HepG2 (cell line): ENCODE measurements at regions not wholly inside any gene's neighbourhood (a gene's known extent, or its start where the extent isn't known, plus 50 kb on each side); places are given as distances from the start of the nearest gene placed in this dataset.

ENCODE experiments used
- ATAC-seq: fragments of 200-7000 bp; cut with Tn5 transposase; 3 replicates; pipeline ENCODE4 v1.9.1; 2020; ENCODE audit warnings: mild to moderate bottlenecking, moderate library complexity
- BruUV-seq: library from RNA; stranded (reverse); fragments of 400-500 nt; replicated peaks from 2 replicates; lab custom pipeline; 2021; lab: Mats Ljungman, UMichigan
- CTCF ChIA-PET: fragments of 300-600 bp; formaldehyde crosslinking; extraction: SDS; loops from one replicate; lab custom pipeline; 2021; ENCODE audit warnings: low total read pairs, inconsistent platforms, low intra/inter-chr PET ratio; lab: Yijun Ruan, JAX
- POLR2A ChIA-PET: fragments of 350-600 bp; sonication (Branson Sonifier 250); formaldehyde crosslinking; loops from one replicate; lab custom pipeline; 2020; ENCODE audit warnings: antibody characterized with exemption, inconsistent platforms; lab: Yijun Ruan, JAX
- DNase-seq: peaks from one replicate; pipeline ENCODE4 v3.0.0-alpha.2; 2015; ENCODE audit warnings: low spot score
- FAIRE-seq: peaks from 3 replicates; lab custom pipeline; 2011; peaks lifted over from hg19 to GRCh38; lab: Jason Lieb, UNC
- H2AFZ ChIP-seq: one replicate; pipeline ENCODE4 v1.6.1; 2011; ENCODE audit warnings: low read length, inconsistent platforms
- H3K27ac ChIP-seq: fragments of 300-600 bp; 3 replicates; pipeline ENCODE4 v1.8.0; 2011; ENCODE audit warnings: mixed run types, mild to moderate bottlenecking, mixed read lengths, low read length, inconsistent platforms; ENCODE audit not compliant: insufficient read depth; ENCODE audit errors: extremely low read length
- H3K27me3 ChIP-seq, 2 experiments: fragments of 200-600 bp in 1 of 2; 2 replicates in 1 of 2; 3 replicates in 1 of 2; pipeline versions ENCODE4 v1.6.0 to v1.8.0; 2011; ENCODE audit warnings: low read length in 2 of 2, mild to moderate bottlenecking in 2 of 2, moderate library complexity in 2 of 2, inconsistent platforms in 1 of 2; ENCODE audit not compliant: insufficient read depth in 2 of 2, control insufficient read depth in 1 of 2
- H3K36me3 ChIP-seq, 2 experiments: fragments of 200-600 bp in 1 of 2; replicated peaks in 1 of 2; 2 replicates in 1 of 2; 3 replicates in 1 of 2; pipeline versions ENCODE4 v1.5.1 to v1.8.0; 2011; ENCODE audit warnings: low read length in 2 of 2, inconsistent platforms in 1 of 2; ENCODE audit not compliant: insufficient read depth in 2 of 2, control insufficient read depth in 1 of 2
- H3K4me1 ChIP-seq: 2 replicates; pipeline ENCODE4 v1.5.1; 2012; ENCODE audit warnings: low read length, inconsistent platforms; ENCODE audit not compliant: insufficient read depth
- H3K4me2 ChIP-seq: 2 replicates; pipeline ENCODE4 v1.6.0; 2011; ENCODE audit warnings: low read depth, low read length, inconsistent platforms
- H3K4me3 ChIP-seq, 3 experiments: fragments of 200-600 bp in 1 of 3; sonication (generic), shearing (Covaris generic) in 1 of 3; replicated peaks in 1 of 3; 2 replicates each; pipeline ENCODE4 v1.5.1; 2011 to 2016; ENCODE audit warnings: low read length in 3 of 3, inconsistent platforms in 2 of 3, low read depth in 2 of 3, mild to moderate bottlenecking in 2 of 3, control low read depth in 1 of 3, mixed read lengths in 1 of 3; ENCODE audit not compliant: insufficient read depth in 1 of 3
- H3K79me2 ChIP-seq: one replicate; pipeline ENCODE4 v1.6.1; 2011; ENCODE audit warnings: low read length, inconsistent platforms; ENCODE audit not compliant: insufficient read depth
- H3K9ac ChIP-seq: 2 replicates; pipeline ENCODE4 v1.6.0; 2011; ENCODE audit warnings: mild to moderate bottlenecking, low read depth, low read length, inconsistent platforms; ENCODE audit not compliant: insufficient read depth
- H3K9me3 ChIP-seq: 2 replicates; pipeline ENCODE4 v1.5.1; 2012; ENCODE audit warnings: mild to moderate bottlenecking, low read length
- H4K20me1 ChIP-seq: 2 replicates; pipeline ENCODE4 v1.6.0; 2011; ENCODE audit warnings: inconsistent platforms, mild to moderate bottlenecking, low read length, moderate library complexity; ENCODE audit not compliant: insufficient read depth
- AKNA ChIP-seq: sonication (generic); formaldehyde crosslinking; IDR thresholded peaks from 2 replicates; pipeline ENCODE4 v1.4.0; 2020; ENCODE audit warnings: missing genetic modification reagents, borderline replicate concordance
- KAT7 ChIP-seq: IDR thresholded peaks from 2 replicates; pipeline ENCODE4 v1.6.1; 2018; ENCODE audit warnings: borderline replicate concordance, missing compliant biosample characterization
- MTF1 ChIP-seq: sonication (generic); formaldehyde crosslinking; IDR thresholded peaks from 2 replicates; pipeline ENCODE4 v1.5.0; 2020; ENCODE audit warnings: missing genetic modification reagents
- NRL ChIP-seq: sonication (generic); formaldehyde crosslinking; IDR thresholded peaks from 2 replicates; pipeline ENCODE4 v1.5.0; 2020; ENCODE audit warnings: missing genetic modification reagents, mild to moderate bottlenecking, moderate library complexity, borderline replicate concordance
- PCBP1 ChIP-seq: fragments of 200-400 bp; formaldehyde crosslinking; IDR thresholded peaks from 2 replicates; pipeline ENCODE4 v1.6.1; 2017; ENCODE audit warnings: mild to moderate bottlenecking, low read depth, low read length, borderline replicate concordance
- PRMT3 ChIP-seq: sonication (generic); formaldehyde crosslinking; IDR thresholded peaks from 2 replicates; pipeline ENCODE4 v1.8.1; 2022; ENCODE audit warnings: low read depth, mild to moderate bottlenecking, moderate library complexity, missing genetic modification reagents, borderline replicate concordance
- RFXANK ChIP-seq: IDR thresholded peaks from 2 replicates; pipeline ENCODE4 v1.6.1; 2016
- TCF7 ChIP-seq: sonication (generic); IDR thresholded peaks from 2 replicates; pipeline ENCODE4 v1.6.1; 2016; ENCODE audit warnings: antibody characterized with exemption, low read depth
- TP53 ChIP-seq: sonication (generic); formaldehyde crosslinking; conservative IDR thresholded peaks from 2 replicates; pipeline ENCODE4 v1.4.0; 2020; ENCODE audit warnings: missing genetic modification reagents
- ZBTB20 ChIP-seq: sonication (generic); formaldehyde crosslinking; IDR thresholded peaks from 2 replicates; pipeline ENCODE4 v1.8.1; 2023; ENCODE audit warnings: missing genetic modification reagents, low read depth, mild to moderate bottlenecking, borderline replicate concordance
- WGBS: methylation state at CpG from one replicate; pipeline ENCODE4 v1.1.6; 2017; ENCODE audit warnings: low lambda C conversion rate; 5-methylcytosine and 5-hydroxymethylcytosine counted together
- in situ Hi-C: cut with HindIII; loops from 2 replicates; pipeline ENCODE4 v1.10.0; 2017; ENCODE audit warnings: low pct_unique_long_range_greater_than_20kb; ENCODE audit not compliant: extremely low pct_ligation_motif_present
- intact Hi-C: fragments of 100-400 bp; cut with micrococcal nuclease; formaldehyde crosslinking; loops from one replicate; pipeline ENCODE4 v1.10.0; 2022; ENCODE audit not compliant: unreplicated experiment
- TF ChIP-seq, protein P1 (sequence below): sonication (generic); formaldehyde crosslinking; IDR thresholded peaks from 2 replicates; pipeline ENCODE4 v1.4.0; 2020; ENCODE audit warnings: missing genetic modification reagents

DNA sequence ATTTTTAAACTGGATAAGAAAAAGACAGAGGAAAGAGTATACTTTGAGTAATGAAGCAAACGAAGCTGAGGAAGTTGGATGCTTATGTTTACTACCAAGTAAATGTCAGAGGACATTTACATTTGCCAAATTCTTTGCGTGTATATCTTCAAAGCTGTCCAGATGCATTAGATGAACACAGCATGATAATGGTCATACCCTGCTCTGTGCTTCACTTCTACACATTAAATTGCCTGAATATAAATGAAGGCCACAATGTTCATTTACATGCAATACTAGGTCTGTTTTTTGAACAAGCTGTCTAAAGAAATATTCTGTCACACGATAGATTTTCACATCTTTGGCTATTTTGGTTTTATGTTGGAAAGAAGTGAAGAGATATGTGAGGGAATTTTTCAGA lies 405.8 kb upstream of the ADAMTS9 start:
- in situ Hi-C loops (no loop called here), intact Hi-C loops (no loop called here)
- Histone ChIP-seq H3K4me2 (no peak overlapping the region), H3K27me3 (no peaks in the 10 kb centered on the region; a peak in 1 of 5 replicates), H4K20me1 (no peaks in the 10 kb centered on the region), H3K9me3 (no peaks in the 10 kb centered on the region), H2AFZ (no peak overlapping the region), H3K9ac (no peak overlapping the region), H3K4me1 (no peaks in the 10 kb centered on the region), H3K36me3 (no peaks in the 10 kb centered on the region), H3K27ac (no peak overlapping the region), H3K4me3 (no peak overlapping the region), H3K79me2 (no peaks in the 10 kb centered on the region)
- POLR2A ChIA-PET: no interaction called here
- FAIRE-seq (no peak), ATAC-seq (no peak), DNase-seq (no peak)
- 8% methylated on average over 3 of the region's 3 CpGs for WGBS
- CTCF ChIA-PET: no interaction called here
- no TSS peak for BruUV-seq
- TF ChIP-seq ZBTB20 (CRISPR knock-in tag) (no peak), RFXANK (CRISPR knock-in tag) (no peak), TCF7 (no peak), MTF1 (CRISPR knock-in tag) (no peak)
- TF ChIP-seq, protein P1, sequence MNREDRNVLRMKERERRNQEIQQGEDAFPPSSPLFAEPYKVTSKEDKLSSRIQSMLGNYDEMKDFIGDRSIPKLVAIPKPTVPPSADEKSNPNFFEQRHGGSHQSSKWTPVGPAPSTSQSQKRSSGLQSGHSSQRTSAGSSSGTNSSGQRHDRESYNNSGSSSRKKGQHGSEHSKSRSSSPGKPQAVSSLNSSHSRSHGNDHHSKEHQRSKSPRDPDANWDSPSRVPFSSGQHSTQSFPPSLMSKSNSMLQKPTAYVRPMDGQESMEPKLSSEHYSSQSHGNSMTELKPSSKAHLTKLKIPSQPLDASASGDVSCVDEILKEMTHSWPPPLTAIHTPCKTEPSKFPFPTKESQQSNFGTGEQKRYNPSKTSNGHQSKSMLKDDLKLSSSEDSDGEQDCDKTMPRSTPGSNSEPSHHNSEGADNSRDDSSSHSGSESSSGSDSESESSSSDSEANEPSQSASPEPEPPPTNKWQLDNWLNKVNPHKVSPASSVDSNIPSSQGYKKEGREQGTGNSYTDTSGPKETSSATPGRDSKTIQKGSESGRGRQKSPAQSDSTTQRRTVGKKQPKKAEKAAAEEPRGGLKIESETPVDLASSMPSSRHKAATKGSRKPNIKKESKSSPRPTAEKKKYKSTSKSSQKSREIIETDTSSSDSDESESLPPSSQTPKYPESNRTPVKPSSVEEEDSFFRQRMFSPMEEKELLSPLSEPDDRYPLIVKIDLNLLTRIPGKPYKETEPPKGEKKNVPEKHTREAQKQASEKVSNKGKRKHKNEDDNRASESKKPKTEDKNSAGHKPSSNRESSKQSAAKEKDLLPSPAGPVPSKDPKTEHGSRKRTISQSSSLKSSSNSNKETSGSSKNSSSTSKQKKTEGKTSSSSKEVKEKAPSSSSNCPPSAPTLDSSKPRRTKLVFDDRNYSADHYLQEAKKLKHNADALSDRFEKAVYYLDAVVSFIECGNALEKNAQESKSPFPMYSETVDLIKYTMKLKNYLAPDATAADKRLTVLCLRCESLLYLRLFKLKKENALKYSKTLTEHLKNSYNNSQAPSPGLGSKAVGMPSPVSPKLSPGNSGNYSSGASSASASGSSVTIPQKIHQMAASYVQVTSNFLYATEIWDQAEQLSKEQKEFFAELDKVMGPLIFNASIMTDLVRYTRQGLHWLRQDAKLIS (CRISPR knock-in tag): no peak

DNA sequence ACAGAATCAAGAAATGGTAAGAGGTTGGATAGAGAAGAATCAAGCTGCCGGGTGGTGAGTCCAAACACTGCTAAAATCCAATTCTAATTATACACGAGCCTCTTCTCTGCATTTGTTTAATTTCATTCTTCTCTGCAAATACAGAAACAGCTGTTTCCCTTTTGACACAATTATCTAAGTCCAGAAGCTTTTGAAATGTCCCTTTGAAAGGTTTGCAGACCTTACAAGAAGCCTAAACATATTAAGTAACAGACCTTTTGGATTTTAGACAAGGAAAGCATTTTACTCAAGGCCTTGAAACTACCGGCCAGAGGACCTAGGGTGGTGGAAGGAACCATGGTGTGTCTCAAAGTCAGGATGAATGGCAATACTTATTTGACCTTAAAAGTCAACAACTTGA lies 403.8 kb upstream of the ADAMTS9 start:
- DNase-seq (no peak), FAIRE-seq (no peak), ATAC-seq (no peak)
- no peak overlapping the region for H3K4me2 ChIP-seq
- in situ Hi-C loops (no loop called here), intact Hi-C loops (no loop called here)
- no peaks in the 10 kb centered on the region for H3K4me1 ChIP-seq
- no peaks in the 10 kb centered on the region for H4K20me1 ChIP-seq
- no TSS peak for BruUV-seq
- H3K27ac ChIP-seq: no peak overlapping the region
- H3K4me3 ChIP-seq: no peak overlapping the region
- no peaks in the 10 kb centered on the region for H3K27me3 ChIP-seq
- H2AFZ ChIP-seq: no peak overlapping the region
- H3K9ac ChIP-seq: no peak overlapping the region
- ChIA-PET POLR2A (no interaction called here), CTCF (no interaction called here)
- WGBS: 12% methylated on average over 3 of the region's 3 CpGs
- H3K36me3 ChIP-seq: no peaks in the 10 kb centered on the region
- no peaks in the 10 kb centered on the region for H3K9me3 ChIP-seq
- H3K79me2 ChIP-seq: no peaks in the 10 kb centered on the region
- TF ChIP-seq PCBP1 (no peak), NRL (CRISPR knock-in tag) (no peak), AKNA (CRISPR knock-in tag) (no peak), TP53 (CRISPR knock-in tag) (no peak), PRMT3 (CRISPR knock-in tag) (no peak), KAT7 (CRISPR knock-in tag) (no peak)
